ENCODE measurements at regions not wholly inside any gene's neighbourhood (a gene's known extent, or its start where the extent isn't known, plus 50 kb on each side); places are given as distances from the start of the nearest gene placed in this dataset.

DNA sequence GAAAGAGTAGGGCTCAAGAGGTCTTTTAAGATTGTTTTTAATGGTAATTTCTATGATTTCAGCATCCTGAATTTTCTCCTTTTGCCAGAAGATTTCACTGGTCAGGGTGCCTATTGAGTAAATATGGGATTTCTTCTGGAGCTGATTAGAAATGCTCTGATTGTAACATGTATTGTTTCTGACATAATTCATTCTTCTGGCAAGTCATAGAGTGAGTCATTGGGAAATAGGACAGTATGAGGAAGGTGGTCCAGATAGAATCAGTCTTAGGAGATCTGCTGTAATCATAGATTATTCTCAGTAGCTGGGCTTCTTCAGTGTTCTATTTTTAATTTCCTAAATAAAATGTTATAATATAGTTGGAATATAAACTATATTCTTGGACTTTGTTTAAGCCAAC, 182.0 kb upstream of the NAV3 start:
- no peak for TF ChIP-seq GATA2 (IDR thresholded peaks at IDR 0.05; ENCODE audit: low read depth, low read length)
- no peak for TF ChIP-seq GATA3 (IDR thresholded peaks at IDR 0.05; ENCODE audit: low read depth, low read length)

Data from SH-SY5Y (cell line).